ENCODE measurements at regions not wholly inside any gene's neighbourhood (a gene's known extent, or its start where the extent isn't known, plus 50 kb on each side); places are given as distances from the start of the nearest gene placed in this dataset.

GRCh38 chr11:91293119-91293518 lies 931.5 kb upstream of the FAT3 start:
- no peak for TF ChIP-seq REST (IDR thresholded peaks at IDR 0.05; ENCODE audit: insufficient read depth in 1 of 2, low read depth in 2 of 2, low read length in 2 of 2)
- no peak for TF ChIP-seq POLR2AphosphoS5 (IDR thresholded peaks at IDR 0.05; ENCODE audit: low read depth, low read length)
- TF ChIP-seq TAF1 (IDR thresholded peaks at IDR 0.05; ENCODE audit: borderline replicate concordance, insufficient read depth, low read length) = no peak
- TF ChIP-seq SIN3A (IDR thresholded peaks at IDR 0.05; ENCODE audit: borderline replicate concordance, insufficient read depth, low read length) = no peak
- no peak for TF ChIP-seq FOXP2 (optimal IDR thresholded peaks at IDR 0.05; ENCODE audit: borderline replicate concordance, extremely low read depth, extremely low read length, insufficient read depth)
